ENCODE measurements at regions not wholly inside any gene's neighbourhood (a gene's known extent, or its start where the extent isn't known, plus 50 kb on each side); places are given as distances from the start of the nearest gene placed in this dataset.

DNA sequence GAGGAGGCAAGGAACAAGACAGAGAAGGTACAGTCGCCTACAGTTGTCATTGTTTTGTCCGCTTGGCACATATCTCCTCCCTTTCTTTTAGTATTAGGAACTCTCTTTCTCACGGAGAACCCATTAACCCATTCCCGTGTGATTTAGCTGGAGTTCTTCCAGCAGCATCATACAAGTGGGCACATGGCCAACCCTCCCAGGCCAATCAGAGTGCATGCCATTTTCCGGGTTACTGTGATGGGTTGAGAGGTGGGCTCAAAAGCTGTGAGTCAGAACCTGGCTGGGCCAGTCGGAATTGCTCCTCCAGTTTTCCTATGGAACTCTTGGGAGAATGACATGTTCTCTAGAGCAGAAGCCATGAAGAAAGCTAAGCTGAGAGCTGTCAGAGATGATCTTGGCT, 83.1 kb upstream of the SOD1 start:
- no peak overlapping the region for H3K27ac Mint-ChIP-seq
- no peaks in the 10 kb centered on the region for H3K79me1 ChIP-seq (ENCODE audit: insufficient read depth, low read depth, low read length, poor library complexity, severe bottlenecking)
- no peaks in the 10 kb centered on the region for H3K27me3 Mint-ChIP-seq (ENCODE audit: low read depth)
- no peak overlapping the region for H2BK5ac ChIP-seq (ENCODE audit: insufficient read length, low read length)
- no peaks in the 10 kb centered on the region for H3K23me2 ChIP-seq (ENCODE audit: insufficient read length, low read depth, low read length, poor library complexity, severe bottlenecking)
- TF ChIP-seq CTCF (conservative IDR thresholded peaks at IDR 0.05): no peak
- no peak overlapping the region for H2AK5ac ChIP-seq (ENCODE audit: insufficient read length, low read length)
- H3T11ph ChIP-seq (ENCODE audit: low read length): no peak overlapping the region
- no peak overlapping the region for H3K56ac ChIP-seq (ENCODE audit: insufficient read length, low read depth, low read length)
- H3K9me3 Mint-ChIP-seq: peaks cover 8% of the 10 kb centered on the region in 2 experiments
- DNase-seq: no peak
- no peak overlapping the region for H3K4ac ChIP-seq (ENCODE audit: low read depth, low read length)
- no peaks in the 10 kb centered on the region for H4K20me1 ChIP-seq (ENCODE audit: control insufficient read depth, insufficient read depth, insufficient read length)
- no peak overlapping the region for H3K4me3 Mint-ChIP-seq
- H2BK120ac ChIP-seq (ENCODE audit: low read depth, low read length, poor library complexity, severe bottlenecking): no peak overlapping the region
- no peak overlapping the region for H3K23ac ChIP-seq (ENCODE audit: insufficient read length, low read depth, low read length)
- H3K18ac ChIP-seq (ENCODE audit: insufficient read length, low read depth, low read length): no peak overlapping the region
- no peak overlapping the region for H3K4me2 ChIP-seq (ENCODE audit: insufficient read depth, insufficient read length, low read length)
- no peak overlapping the region for H3K9ac ChIP-seq (ENCODE audit: extremely low read depth, insufficient read length, low read length)
- WGBS (ENCODE audit: extremely low coverage, insufficient read length, low lambda C conversion rate): no CpG with 5 or more reads among the region's 6 CpGs
- no peak overlapping the region for H3K27ac ChIP-seq (ENCODE audit: insufficient read length, low read depth, low read length)
- H2BK12ac ChIP-seq (ENCODE audit: insufficient read length, low read depth, low read length): no peak overlapping the region
- H2BK20ac ChIP-seq (ENCODE audit: low read depth, low read length, poor library complexity, severe bottlenecking): no peak overlapping the region
- H3K27me3 ChIP-seq (ENCODE audit: insufficient read depth, low read length): no peaks in the 10 kb centered on the region
- no peaks in the 10 kb centered on the region for H3K9me3 ChIP-seq (ENCODE audit: control insufficient read depth, low read depth, low read length)
- no peaks in the 10 kb centered on the region; a peak in 1 of 4 replicates for H3K4me1 Mint-ChIP-seq
- no peaks in the 10 kb centered on the region for H3K4me1 ChIP-seq (ENCODE audit: insufficient read depth, low read length)
- H3K14ac ChIP-seq (ENCODE audit: insufficient read depth, low read length): no peak overlapping the region
- H3K79me2 ChIP-seq (ENCODE audit: insufficient read depth, low read length): no peaks in the 10 kb centered on the region
- H4K5ac ChIP-seq (ENCODE audit: insufficient read length, low read depth, low read length): no peak overlapping the region
- no peak overlapping the region for H4K91ac ChIP-seq (ENCODE audit: insufficient read length, low read depth, low read length)
- no peak overlapping the region for H2BK15ac ChIP-seq (ENCODE audit: low read depth, low read length)
- peaks cover 4 to 8% (median 5%) of the 10 kb centered on the region in 3 experiments; a peak in 4 of 7 replicates for H3K36me3 Mint-ChIP-seq (ENCODE audit: insufficient read depth in 1 of 3, low read depth in 3 of 3)
- no peak overlapping the region for H2AFZ ChIP-seq (ENCODE audit: low read length)
- no peak overlapping the region for H4K8ac ChIP-seq (replicated peaks; ENCODE audit: insufficient read length, low read depth, low read length)
